ENCODE measurements at regions not wholly inside any gene's neighbourhood (a gene's known extent, or its start where the extent isn't known, plus 50 kb on each side); places are given as distances from the start of the nearest gene placed in this dataset.

DNA sequence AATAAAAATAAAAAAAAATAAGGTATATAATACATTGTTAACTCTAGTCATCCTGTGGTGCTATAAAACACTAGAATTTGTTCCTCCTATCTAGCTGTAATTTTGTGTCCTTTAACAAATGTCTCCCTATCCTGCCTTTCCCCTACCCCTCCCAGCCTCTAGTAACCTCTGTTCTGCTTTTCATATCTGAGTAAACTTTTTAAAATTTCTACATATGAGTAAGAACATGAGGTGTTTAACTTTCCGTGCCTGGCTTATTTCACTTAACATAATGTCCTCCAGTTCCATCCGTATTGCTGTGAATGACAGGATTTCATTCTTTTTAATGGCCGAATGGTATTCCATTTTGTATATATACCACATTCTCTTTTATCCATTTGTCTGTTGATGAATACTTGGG is 71.3 kb upstream of the GNG2 start:
- TF ChIP-seq, protein P1, sequence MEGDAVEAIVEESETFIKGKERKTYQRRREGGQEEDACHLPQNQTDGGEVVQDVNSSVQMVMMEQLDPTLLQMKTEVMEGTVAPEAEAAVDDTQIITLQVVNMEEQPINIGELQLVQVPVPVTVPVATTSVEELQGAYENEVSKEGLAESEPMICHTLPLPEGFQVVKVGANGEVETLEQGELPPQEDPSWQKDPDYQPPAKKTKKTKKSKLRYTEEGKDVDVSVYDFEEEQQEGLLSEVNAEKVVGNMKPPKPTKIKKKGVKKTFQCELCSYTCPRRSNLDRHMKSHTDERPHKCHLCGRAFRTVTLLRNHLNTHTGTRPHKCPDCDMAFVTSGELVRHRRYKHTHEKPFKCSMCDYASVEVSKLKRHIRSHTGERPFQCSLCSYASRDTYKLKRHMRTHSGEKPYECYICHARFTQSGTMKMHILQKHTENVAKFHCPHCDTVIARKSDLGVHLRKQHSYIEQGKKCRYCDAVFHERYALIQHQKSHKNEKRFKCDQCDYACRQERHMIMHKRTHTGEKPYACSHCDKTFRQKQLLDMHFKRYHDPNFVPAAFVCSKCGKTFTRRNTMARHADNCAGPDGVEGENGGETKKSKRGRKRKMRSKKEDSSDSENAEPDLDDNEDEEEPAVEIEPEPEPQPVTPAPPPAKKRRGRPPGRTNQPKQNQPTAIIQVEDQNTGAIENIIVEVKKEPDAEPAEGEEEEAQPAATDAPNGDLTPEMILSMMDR (conservative IDR thresholded peaks at IDR 0.05; ENCODE audit: low read depth, low read length): no peak
- no peak for DNase-seq (ENCODE audit: low read depth)
- no peak overlapping the region for H3K4me3 ChIP-seq (ENCODE audit: low read depth, low read length)

DNA sequence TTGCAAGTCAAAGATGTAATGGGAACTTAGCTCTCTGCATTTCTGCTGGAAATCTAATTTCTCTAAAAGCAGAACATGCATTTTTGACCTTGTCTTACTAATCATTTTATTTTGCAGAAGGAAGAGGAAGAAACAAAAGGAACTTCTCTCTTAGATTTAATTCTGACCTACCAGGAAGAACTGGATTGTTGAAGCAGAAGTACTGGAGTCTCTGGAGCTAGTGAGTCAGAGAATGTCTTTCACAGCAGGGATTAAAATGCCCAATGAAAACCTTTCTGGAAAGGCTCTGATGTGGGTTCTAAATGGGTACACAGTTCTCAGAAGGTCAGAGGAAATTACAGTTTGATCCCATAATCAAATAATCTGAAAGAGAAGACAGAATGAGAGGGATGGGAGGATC is 70.8 kb upstream of the GNG2 start:
- no peak for DNase-seq (ENCODE audit: low read depth)
- H3K4me3 ChIP-seq (ENCODE audit: low read depth, low read length): no peak overlapping the region
- TF ChIP-seq, protein P1 (conservative IDR thresholded peaks at IDR 0.05; ENCODE audit: low read depth, low read length): no peak

DNA sequence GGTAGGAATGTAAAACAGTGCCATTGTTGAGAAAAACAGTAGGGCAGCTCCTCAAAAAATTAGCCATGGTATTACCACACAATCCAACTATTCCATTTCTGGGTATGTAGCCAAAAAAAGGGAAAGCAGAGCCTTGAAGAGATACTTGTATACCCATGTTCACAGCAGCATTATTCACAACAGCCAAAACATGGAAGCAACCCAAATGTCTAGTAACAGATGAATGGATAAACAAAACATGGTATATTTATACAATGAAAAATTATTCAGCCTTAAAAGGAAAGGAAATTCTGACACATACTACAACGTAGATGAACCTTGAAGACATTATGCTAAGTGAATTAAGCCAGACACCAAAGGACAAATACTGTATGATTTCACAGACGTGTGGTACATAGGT is 67.6 kb upstream of the GNG2 start:
- H3K4me3 ChIP-seq (ENCODE audit: low read depth, low read length): no peak overlapping the region
- DNase-seq (ENCODE audit: low read depth): no peak
- TF ChIP-seq, protein P1 (conservative IDR thresholded peaks at IDR 0.05; ENCODE audit: low read depth, low read length): no peak

DNA sequence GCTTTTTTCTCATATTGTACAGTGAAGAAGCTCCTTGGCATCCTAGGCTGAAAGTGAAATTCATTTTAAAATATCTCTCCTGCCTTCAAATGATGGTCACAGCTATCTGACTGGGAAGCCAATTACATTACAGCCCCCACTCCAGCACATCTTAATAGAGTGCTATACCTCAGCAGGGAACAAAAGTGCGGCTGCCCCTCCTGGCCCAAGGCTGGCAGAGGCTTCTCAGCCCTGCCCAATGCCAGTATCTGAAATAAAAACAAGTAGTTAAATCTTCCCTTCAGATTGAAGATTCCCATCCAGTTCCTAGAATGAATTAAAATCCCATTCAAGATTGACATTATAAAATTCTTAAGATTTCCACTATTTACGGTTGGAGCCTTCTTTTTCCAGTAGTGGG is 54.9 kb upstream of the GNG2 start:
- TF ChIP-seq, protein P1 (conservative IDR thresholded peaks at IDR 0.05; ENCODE audit: low read depth, low read length): peak; percentile 30
- no peak overlapping the region for H3K4me3 ChIP-seq (ENCODE audit: low read depth, low read length)

DNA sequence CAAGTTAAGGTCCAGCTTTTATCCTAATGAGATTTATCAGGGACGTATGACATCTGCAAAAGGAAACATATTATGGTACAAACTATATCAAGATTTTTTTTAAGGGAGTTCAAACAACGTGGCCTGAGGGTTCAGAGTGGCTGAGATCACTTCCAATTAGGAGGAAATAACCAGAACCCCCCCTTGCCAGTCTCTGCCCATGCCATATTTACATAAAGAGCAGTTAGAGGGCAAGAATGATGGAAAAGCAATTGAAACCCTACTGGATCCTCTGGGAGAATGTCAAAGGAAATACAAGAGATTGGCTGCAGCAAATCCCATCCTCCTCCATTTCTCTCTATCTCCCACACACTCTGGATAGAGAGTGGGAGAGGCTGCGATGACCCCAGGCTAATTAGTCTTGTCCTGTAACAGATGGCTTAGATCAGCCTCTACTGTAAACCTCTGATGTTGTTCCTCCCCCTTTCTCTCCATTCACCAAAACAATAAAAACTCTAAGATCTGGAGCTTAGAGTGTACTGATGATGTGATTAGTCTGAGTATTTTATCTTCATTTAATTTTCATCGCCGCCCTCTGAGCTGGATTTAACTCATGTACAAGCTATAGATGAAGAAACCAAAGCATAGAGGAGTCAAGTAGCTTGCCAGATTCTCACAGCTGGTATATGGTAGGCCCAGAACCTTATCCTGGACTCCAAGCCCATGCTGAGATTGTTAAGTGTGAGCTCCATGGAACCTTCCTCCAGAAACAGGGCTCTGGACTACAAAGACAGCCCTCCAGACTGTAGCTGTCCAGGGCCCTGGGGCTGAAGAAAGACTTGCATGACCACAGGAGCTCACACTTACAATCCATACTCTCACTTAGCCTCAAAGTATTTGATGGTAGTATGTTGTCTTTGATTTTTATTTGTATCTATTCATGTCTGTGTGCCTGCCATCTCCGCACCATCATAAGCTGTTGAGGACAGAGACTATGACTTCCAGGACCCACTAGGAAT is 54.1 kb upstream of the GNG2 start:
- no peak overlapping the region for H3K4me3 ChIP-seq (ENCODE audit: low read depth, low read length)
- DNase-seq (ENCODE audit: low read depth): no peak
- TF ChIP-seq, protein P1 (conservative IDR thresholded peaks at IDR 0.05; ENCODE audit: low read depth, low read length): no peak

More for the DNA sequence above, 54.9 kb upstream of the GNG2 start:
- no peak for DNase-seq (ENCODE audit: low read depth)

DNA sequence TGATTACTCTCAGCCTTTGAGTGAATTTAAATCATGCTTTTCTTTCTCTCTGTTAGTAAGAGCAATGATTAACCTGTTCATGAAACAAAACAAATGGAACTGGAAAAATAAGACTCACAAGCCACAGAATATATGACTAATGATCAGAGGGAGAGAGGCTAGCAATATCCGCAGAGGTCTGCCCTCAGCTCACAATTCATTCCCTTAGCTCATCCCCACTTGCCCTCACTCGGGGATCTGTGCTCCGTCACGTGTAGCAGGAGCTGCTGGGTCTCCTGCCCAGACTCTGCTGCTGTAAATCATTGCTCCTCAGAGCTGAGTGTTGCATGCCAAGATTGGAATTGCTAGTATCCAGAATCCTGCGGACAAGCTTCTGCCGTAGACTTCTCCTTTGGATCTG is 53.1 kb upstream of the GNG2 start:
- peak; percentile 83 for DNase-seq (ENCODE audit: low read depth)
- H3K4me3 ChIP-seq (ENCODE audit: low read depth, low read length): no peak overlapping the region
- TF ChIP-seq, protein P1 (conservative IDR thresholded peaks at IDR 0.05; ENCODE audit: low read depth, low read length): no peak

Data from epithelial cell of proximal tubule (primary cell).